ENCODE measurements at regions not wholly inside any gene's neighbourhood (a gene's known extent, or its start where the extent isn't known, plus 50 kb on each side); places are given as distances from the start of the nearest gene placed in this dataset.
"Not testable (repeated sequence)": the region's sequence is repeated elsewhere in the genome, so short reads cannot be mapped to it uniquely, and the experiment has no call there.

DNA sequence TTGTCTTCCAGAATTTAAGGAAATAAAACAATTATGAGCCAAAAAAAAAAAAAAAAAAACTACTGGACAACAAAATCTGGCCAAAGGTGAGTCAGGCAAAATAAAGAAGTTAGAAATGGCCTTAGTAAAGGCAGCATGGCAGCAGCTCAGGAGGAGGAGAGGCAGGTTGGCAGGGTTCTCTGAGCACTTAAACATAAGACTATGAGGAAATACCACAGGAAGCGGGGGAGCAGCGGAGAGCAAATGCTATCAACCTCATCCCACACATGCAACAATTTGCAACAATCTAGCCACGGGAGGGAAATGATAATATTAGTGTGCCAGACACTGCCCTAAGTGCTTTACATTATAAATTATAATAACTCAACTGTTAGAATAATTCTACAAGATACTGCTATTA is 247.3 kb upstream of the NSMCE3 start:
- 69 to 74% methylated on average over 3 of the region's 3 CpGs for WGBS, 2 donors
- no peak for TF ChIP-seq POLR2A (IDR thresholded peaks at IDR 0.05)
- TF ChIP-seq, protein P1, sequence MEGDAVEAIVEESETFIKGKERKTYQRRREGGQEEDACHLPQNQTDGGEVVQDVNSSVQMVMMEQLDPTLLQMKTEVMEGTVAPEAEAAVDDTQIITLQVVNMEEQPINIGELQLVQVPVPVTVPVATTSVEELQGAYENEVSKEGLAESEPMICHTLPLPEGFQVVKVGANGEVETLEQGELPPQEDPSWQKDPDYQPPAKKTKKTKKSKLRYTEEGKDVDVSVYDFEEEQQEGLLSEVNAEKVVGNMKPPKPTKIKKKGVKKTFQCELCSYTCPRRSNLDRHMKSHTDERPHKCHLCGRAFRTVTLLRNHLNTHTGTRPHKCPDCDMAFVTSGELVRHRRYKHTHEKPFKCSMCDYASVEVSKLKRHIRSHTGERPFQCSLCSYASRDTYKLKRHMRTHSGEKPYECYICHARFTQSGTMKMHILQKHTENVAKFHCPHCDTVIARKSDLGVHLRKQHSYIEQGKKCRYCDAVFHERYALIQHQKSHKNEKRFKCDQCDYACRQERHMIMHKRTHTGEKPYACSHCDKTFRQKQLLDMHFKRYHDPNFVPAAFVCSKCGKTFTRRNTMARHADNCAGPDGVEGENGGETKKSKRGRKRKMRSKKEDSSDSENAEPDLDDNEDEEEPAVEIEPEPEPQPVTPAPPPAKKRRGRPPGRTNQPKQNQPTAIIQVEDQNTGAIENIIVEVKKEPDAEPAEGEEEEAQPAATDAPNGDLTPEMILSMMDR (IDR thresholded peaks at IDR 0.05), result no peak
- no peak overlapping the region for H3K4me3 ChIP-seq (ENCODE audit: low read depth, poor library complexity, severe bottlenecking)
- DNase-seq (ENCODE audit: low spot score in 2 of 2), result no peak
- intact Hi-C loops (cut with DNase I; ENCODE audit: low total_unique reads), result no loop called here

DNA sequence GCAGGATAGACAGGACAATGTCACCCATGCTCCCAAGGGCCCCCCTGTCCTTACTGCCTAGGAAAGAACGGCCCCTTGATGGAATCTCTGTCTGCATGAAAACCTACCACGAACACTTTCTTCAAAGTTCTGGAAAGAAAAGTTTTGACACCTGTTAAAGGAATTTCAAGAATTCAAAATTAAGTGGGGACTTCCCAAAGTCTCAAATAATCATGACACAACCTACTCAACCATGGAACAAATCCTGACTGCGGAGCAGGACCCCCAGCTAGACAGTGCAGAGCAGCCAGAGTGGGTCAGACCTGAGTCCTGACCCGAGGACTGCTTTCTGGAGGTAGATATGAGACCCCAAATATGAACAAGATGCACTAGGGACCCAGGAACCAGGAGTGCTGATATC is 245.3 kb upstream of the NSMCE3 start:
- intact Hi-C loops (cut with DNase I; ENCODE audit: low total_unique reads), result no loop called here
- peak in 1 of 2 donors; percentile 46 for DNase-seq (ENCODE audit: low spot score in 2 of 2)
- no peak overlapping the region for H3K4me3 ChIP-seq (ENCODE audit: low read depth, poor library complexity, severe bottlenecking)
- TF ChIP-seq, protein P1 (IDR thresholded peaks at IDR 0.05), result no peak
- 67 to 70% methylated on average over 4 of the region's 4 CpGs for WGBS, 2 donors

DNA sequence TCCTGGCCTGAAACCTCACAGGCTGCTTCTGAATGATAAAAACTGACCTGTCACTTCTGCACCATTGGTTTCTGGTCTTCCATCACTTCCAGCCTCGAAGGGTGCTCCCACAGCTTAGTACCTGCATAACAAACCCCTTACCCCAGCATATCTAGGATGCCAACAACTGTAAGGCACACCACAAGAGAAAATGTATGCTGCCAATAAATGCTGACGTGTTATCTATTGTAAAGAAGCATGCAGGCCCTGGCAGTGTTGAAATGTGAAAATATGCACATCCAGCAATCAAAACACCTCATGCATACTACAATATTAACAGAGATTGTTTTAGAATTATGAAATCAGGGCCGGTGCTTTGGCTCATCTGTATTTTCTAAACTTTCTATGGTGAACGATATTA is 242.0 kb upstream of the NSMCE3 start:
- H3K4me3 ChIP-seq (ENCODE audit: low read depth, poor library complexity, severe bottlenecking), result no peak overlapping the region
- no peak for DNase-seq (ENCODE audit: low spot score in 2 of 2)
- WGBS, 2 donors, result 77 to 82% methylated on average over 4 of the region's 4 CpGs
- intact Hi-C loops (cut with DNase I; ENCODE audit: low total_unique reads), result no loop called here
- TF ChIP-seq POLR2A (IDR thresholded peaks at IDR 0.05), result no peak
- TF ChIP-seq, protein P1 (IDR thresholded peaks at IDR 0.05), result no peak

DNA sequence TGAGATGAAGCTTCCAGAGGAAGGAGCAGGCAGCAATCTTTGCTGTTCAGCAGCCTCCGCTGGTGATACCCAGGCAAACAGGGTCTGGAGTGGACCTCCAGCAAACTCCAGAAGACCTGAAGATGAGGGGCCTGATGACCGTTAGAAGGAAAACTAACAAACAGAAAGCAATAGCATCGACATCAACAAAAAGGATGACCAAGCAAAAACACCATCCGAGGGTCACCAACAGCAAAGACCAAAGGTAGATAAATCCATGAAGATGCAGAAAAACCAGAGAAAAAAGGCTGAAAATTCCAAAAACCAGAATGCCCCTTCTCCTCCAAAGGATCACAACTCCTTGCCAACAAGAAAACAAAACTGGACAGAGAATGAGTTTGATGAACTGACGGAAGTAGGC is 235.9 kb upstream of the NSMCE3 start:
- H3K4me3 ChIP-seq (ENCODE audit: low read depth, poor library complexity, severe bottlenecking); DNase-seq (ENCODE audit: low spot score in 2 of 2); intact Hi-C loops (cut with DNase I; ENCODE audit: low total_unique reads): not testable (repeated sequence)
- WGBS, 2 donors, result 89 to 92% methylated on average over 5 of the region's 5 CpGs

DNA sequence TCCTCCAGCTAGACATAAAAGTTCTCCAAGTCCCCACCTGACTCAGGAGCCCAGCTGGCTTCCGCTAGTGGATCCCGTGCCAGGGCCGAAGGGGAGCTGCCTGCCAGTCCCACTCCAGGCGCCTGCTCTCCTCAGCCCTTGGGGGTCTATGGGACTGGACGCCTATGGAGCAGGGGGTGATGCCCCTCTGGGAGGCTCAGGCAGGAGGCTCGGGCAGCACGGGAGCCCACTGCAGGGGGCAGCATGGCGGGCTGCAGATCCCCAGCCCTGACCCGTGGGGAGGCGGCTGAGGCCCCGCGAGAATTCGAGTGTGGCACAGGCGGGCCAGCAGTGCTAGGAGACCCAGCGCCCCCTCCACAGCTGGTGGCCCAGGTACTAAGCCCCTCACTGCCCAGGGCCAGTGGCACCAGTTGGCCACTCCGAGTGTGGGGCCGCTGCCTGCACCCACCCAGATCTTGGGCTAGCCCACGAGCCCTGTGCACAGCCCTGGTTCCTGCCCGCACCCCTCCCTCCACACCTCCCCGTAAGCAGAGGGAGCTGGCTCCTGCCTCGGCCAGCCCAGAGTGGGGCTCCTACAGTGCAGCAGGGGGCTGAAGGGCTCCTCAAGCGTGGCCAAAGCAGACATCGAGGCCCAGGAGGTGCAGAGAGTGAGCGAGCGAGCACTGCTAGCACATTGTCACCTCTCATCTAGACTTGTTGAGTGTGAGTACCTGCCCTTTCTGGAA is 221.3 kb upstream of the NSMCE3 start:
- intact Hi-C loops (cut with DNase I; ENCODE audit: low total_unique reads), result no loop called here
- TF ChIP-seq POLR2A (IDR thresholded peaks at IDR 0.05), result no peak
- TF ChIP-seq, protein P1 (IDR thresholded peaks at IDR 0.05), result no peak
- WGBS, 2 donors, result 88 to 99% methylated on average over 18 to 21 of the region's 25 CpGs
- DNase-seq (ENCODE audit: low spot score in 2 of 2), result peak in 1 of 2 donors; percentile 70
- no peak overlapping the region for H3K4me3 ChIP-seq (ENCODE audit: low read depth, poor library complexity, severe bottlenecking)

DNA sequence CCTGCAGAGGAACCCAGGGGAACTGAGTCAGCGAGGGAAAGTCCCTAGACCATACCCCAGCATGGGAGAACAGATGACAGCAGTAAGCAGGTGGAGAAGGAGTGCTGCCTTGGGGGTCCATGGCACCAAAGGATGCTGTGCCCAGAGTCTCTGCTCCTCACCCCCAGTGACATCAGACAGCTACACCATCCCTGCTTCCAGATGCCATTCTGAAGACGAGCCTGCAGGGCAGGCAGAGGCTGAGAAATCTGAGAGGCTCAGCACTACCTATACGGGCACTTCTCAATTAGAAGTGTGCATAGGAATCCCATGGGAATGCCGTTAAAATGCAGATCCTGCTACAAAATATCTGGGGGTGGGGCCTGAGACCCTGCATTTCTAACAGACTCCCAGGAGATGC is 211.3 kb upstream of the NSMCE3 start:
- DNase-seq (ENCODE audit: low spot score in 2 of 2), result peak in 1 of 2 donors; percentile 61
- no peak overlapping the region for H3K4me3 ChIP-seq (ENCODE audit: low read depth, poor library complexity, severe bottlenecking)
- intact Hi-C loops (cut with DNase I; ENCODE audit: low total_unique reads), result no loop called here
- WGBS, 2 donors, result 55 to 58% methylated on average over 4 of the region's 4 CpGs
- TF ChIP-seq, protein P1 (IDR thresholded peaks at IDR 0.05), result no peak
- TF ChIP-seq POLR2A (IDR thresholded peaks at IDR 0.05), result no peak
